ENCODE measurements at regions not wholly inside any gene's neighbourhood (a gene's known extent, or its start where the extent isn't known, plus 50 kb on each side); places are given as distances from the start of the nearest gene placed in this dataset.

DNA sequence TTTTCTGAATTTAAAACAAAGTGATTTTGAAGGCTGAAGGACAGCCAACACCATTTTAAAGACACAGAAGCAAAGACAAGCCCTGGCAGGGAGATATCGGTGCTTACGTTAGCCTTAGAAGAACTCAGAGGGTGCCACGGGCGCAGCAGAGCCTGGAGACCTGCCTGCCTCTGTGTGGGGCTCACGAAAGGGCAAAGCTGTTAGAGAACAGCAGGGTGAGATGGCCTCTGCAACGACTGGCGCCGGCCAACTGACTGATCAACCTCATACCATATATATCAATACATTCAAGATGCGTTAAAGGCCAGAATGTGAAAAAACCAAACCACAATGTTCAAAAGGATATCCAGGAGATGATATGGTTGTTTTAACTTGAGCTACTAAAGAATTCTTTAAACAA is 151.0 kb upstream of the RPS6KA2 start:
- TF ChIP-seq, protein P1, sequence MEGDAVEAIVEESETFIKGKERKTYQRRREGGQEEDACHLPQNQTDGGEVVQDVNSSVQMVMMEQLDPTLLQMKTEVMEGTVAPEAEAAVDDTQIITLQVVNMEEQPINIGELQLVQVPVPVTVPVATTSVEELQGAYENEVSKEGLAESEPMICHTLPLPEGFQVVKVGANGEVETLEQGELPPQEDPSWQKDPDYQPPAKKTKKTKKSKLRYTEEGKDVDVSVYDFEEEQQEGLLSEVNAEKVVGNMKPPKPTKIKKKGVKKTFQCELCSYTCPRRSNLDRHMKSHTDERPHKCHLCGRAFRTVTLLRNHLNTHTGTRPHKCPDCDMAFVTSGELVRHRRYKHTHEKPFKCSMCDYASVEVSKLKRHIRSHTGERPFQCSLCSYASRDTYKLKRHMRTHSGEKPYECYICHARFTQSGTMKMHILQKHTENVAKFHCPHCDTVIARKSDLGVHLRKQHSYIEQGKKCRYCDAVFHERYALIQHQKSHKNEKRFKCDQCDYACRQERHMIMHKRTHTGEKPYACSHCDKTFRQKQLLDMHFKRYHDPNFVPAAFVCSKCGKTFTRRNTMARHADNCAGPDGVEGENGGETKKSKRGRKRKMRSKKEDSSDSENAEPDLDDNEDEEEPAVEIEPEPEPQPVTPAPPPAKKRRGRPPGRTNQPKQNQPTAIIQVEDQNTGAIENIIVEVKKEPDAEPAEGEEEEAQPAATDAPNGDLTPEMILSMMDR (IDR thresholded peaks at IDR 0.05 in 8 of 11, conservative IDR thresholded peaks at IDR 0.05 in 3 of 11), result no peak
- no peak for TF ChIP-seq POLR2A (IDR thresholded peaks at IDR 0.05)

Measured in spleen (tissue), 7 donors.